ENCODE measurements at regions not wholly inside any gene's neighbourhood (a gene's known extent, or its start where the extent isn't known, plus 50 kb on each side); places are given as distances from the start of the nearest gene placed in this dataset.

GRCh38 chr2:190794790-190795189 lies 85.8 kb upstream of the GLS start:
- Histone ChIP-seq H3K4me1 (ENCODE audit: insufficient read depth, low read length, poor library complexity, severe bottlenecking) (peaks cover 25% of the 10 kb centered on the region), H3K27ac (ENCODE audit: low read depth, low read length, poor library complexity, severe bottlenecking) (no peak overlapping the region), H3K36me3 (ENCODE audit: insufficient read depth, low read length, poor library complexity, severe bottlenecking) (no peaks in the 10 kb centered on the region), H3K4me3 (ENCODE audit: low read depth, low read length, poor library complexity, severe bottlenecking) (no peak overlapping the region), H3K27me3 (replicated peaks; ENCODE audit: insufficient read depth, low read depth, low read length, poor library complexity) (no peaks in the 10 kb centered on the region), H3K9me3 (ENCODE audit: low read depth, low read length, poor library complexity, severe bottlenecking) (no peaks in the 10 kb centered on the region)
- CTCF ChIA-PET: no interaction called here
- intact Hi-C loops (cut with micrococcal nuclease; ENCODE audit: unreplicated experiment): no loop called here
- POLR2A ChIA-PET (ENCODE audit: low non-redundant PET): no interaction called here
- TF ChIP-seq EZH2 (IDR thresholded peaks at IDR 0.05; ENCODE audit: borderline replicate concordance, low read depth, low read length, poor library complexity, severe bottlenecking): no peak
- TF ChIP-seq, protein P1, sequence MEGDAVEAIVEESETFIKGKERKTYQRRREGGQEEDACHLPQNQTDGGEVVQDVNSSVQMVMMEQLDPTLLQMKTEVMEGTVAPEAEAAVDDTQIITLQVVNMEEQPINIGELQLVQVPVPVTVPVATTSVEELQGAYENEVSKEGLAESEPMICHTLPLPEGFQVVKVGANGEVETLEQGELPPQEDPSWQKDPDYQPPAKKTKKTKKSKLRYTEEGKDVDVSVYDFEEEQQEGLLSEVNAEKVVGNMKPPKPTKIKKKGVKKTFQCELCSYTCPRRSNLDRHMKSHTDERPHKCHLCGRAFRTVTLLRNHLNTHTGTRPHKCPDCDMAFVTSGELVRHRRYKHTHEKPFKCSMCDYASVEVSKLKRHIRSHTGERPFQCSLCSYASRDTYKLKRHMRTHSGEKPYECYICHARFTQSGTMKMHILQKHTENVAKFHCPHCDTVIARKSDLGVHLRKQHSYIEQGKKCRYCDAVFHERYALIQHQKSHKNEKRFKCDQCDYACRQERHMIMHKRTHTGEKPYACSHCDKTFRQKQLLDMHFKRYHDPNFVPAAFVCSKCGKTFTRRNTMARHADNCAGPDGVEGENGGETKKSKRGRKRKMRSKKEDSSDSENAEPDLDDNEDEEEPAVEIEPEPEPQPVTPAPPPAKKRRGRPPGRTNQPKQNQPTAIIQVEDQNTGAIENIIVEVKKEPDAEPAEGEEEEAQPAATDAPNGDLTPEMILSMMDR (conservative IDR thresholded peaks at IDR 0.05; ENCODE audit: low read depth, low read length): no peak
- BruUV-seq (replicated peaks): no TSS peak
- no peak for DNase-seq (ENCODE audit: low spot score)

- BruUV-seq (replicated peaks): no TSS peak
- peaks cover 17% of the 10 kb centered on the region for H3K4me1 ChIP-seq (ENCODE audit: insufficient read depth, low read length, poor library complexity, severe bottlenecking)
- H3K27ac ChIP-seq (ENCODE audit: low read depth, low read length, poor library complexity, severe bottlenecking): no peak overlapping the region
- H3K4me3 ChIP-seq (ENCODE audit: low read depth, low read length, poor library complexity, severe bottlenecking): no peak overlapping the region
- no peak for TF ChIP-seq EZH2 (IDR thresholded peaks at IDR 0.05; ENCODE audit: borderline replicate concordance, low read depth, low read length, poor library complexity, severe bottlenecking)
- TF ChIP-seq, protein P1 (conservative IDR thresholded peaks at IDR 0.05; ENCODE audit: low read depth, low read length): no peak
- DNase-seq (ENCODE audit: low spot score): no peak
- H3K27me3 ChIP-seq (replicated peaks; ENCODE audit: insufficient read depth, low read depth, low read length, poor library complexity): no peaks in the 10 kb centered on the region
- intact Hi-C loops (cut with micrococcal nuclease; ENCODE audit: unreplicated experiment): no loop called here
- ChIA-PET CTCF (no interaction called here), POLR2A (ENCODE audit: low non-redundant PET) (no interaction called here)
- H3K36me3 ChIP-seq (ENCODE audit: insufficient read depth, low read length, poor library complexity, severe bottlenecking): no peaks in the 10 kb centered on the region
- no peaks in the 10 kb centered on the region for H3K9me3 ChIP-seq (ENCODE audit: low read depth, low read length, poor library complexity, severe bottlenecking)
Observed at GRCh38 chr2:190795686-190796085, 84.9 kb upstream of the GLS start.

GRCh38 chr2:190799999-190800398 lies 80.6 kb upstream of the GLS start:
- intact Hi-C loops (cut with micrococcal nuclease; ENCODE audit: unreplicated experiment): loop anchor here (10.0 kb wide), 2 partner anchors 425 to 715 kb away; no protein-coding TSS in a partner anchor
- no peaks in the 10 kb centered on the region for H3K9me3 ChIP-seq (ENCODE audit: low read depth, low read length, poor library complexity, severe bottlenecking)
- H3K27ac ChIP-seq (ENCODE audit: low read depth, low read length, poor library complexity, severe bottlenecking): no peak overlapping the region
- ChIA-PET CTCF (no interaction called here), POLR2A (ENCODE audit: low non-redundant PET) (no interaction called here)
- BruUV-seq (replicated peaks): no TSS peak
- no peak for DNase-seq (ENCODE audit: low spot score)
- no peak for TF ChIP-seq EZH2 (IDR thresholded peaks at IDR 0.05; ENCODE audit: borderline replicate concordance, low read depth, low read length, poor library complexity, severe bottlenecking)
- TF ChIP-seq, protein P1 (conservative IDR thresholded peaks at IDR 0.05; ENCODE audit: low read depth, low read length): no peak
- peaks cover 5% of the 10 kb centered on the region for H3K4me1 ChIP-seq (ENCODE audit: insufficient read depth, low read length, poor library complexity, severe bottlenecking)
- H3K27me3 ChIP-seq (replicated peaks; ENCODE audit: insufficient read depth, low read depth, low read length, poor library complexity): no peaks in the 10 kb centered on the region
- no peak overlapping the region for H3K4me3 ChIP-seq (ENCODE audit: low read depth, low read length, poor library complexity, severe bottlenecking)
- H3K36me3 ChIP-seq (ENCODE audit: insufficient read depth, low read length, poor library complexity, severe bottlenecking): no peaks in the 10 kb centered on the region
